IMR-90 (cell line): ENCODE measurements at regions not wholly inside any gene's neighbourhood (a gene's known extent, or its start where the extent isn't known, plus 50 kb on each side); places are given as distances from the start of the nearest gene placed in this dataset.

Experiments used
- ATAC-seq: fragments of 200-7000 bp; cut with Tn5 transposase; 2 replicates; pipeline ENCODE4 v1.9.1; 2020; ENCODE audit warnings: low read depth, mild to moderate bottlenecking, moderate library complexity
- BruUV-seq: library from RNA; stranded (reverse); fragments of 400-500 nt; replicated peaks from 2 replicates; lab custom pipeline; 2021; lab: Mats Ljungman, UMichigan
- CTCF ChIA-PET: fragments of 300-600 bp; formaldehyde crosslinking; extraction: SDS; loops from one replicate; lab custom pipeline; 2021; ENCODE audit warnings: antibody characterized with exemption; lab: Yijun Ruan, JAX
- POLR2A ChIA-PET: fragments of 300-600 bp; sonication (Branson Sonifier 250); formaldehyde crosslinking; loops from one replicate; lab custom pipeline; 2022; ENCODE audit warnings: antibody characterized with exemption; ENCODE audit not compliant: unreplicated experiment; lab: Charles Lee
- DNase-seq: peaks from one replicate; pipeline ENCODE4 v3.0.0; 2013
- H2AFZ ChIP-seq: replicated peaks from 2 replicates; pipeline ENCODE3; 2013; ENCODE audit warnings: low read length, mild to moderate bottlenecking; ENCODE audit not compliant: poor library complexity
- H2AK5ac ChIP-seq: 2 replicates; pipeline ENCODE4 v1.6.1; 2013; ENCODE audit warnings: low read depth, low read length, inconsistent platforms
- H2AK9ac ChIP-seq: replicated peaks from 2 replicates; pipeline ENCODE3; 2013; ENCODE audit warnings: mild to moderate bottlenecking, low read depth, low read length, moderate library complexity; ENCODE audit not compliant: poor library complexity
- H2BK120ac ChIP-seq: 2 replicates; pipeline ENCODE4 v1.6.1; 2013; ENCODE audit warnings: low read depth, low read length, inconsistent platforms
- H2BK15ac ChIP-seq: 3 replicates; pipeline ENCODE4 v1.6.1; 2013; ENCODE audit warnings: low read depth, low read length, inconsistent platforms
- H2BK20ac ChIP-seq: 2 replicates; pipeline ENCODE4 v1.6.1; 2013; ENCODE audit warnings: low read depth, mild to moderate bottlenecking, inconsistent platforms, low read length, moderate library complexity
- H2BK5ac ChIP-seq: 2 replicates; pipeline ENCODE4 v1.6.1; 2013; ENCODE audit warnings: mild to moderate bottlenecking, low read depth, low read length, inconsistent platforms; ENCODE audit not compliant: poor library complexity, severe bottlenecking
- H3K14ac ChIP-seq: replicated peaks from 2 replicates; pipeline ENCODE4 v1.6.1; 2013; ENCODE audit warnings: low read depth, low read length, inconsistent platforms
- H3K18ac ChIP-seq: 2 replicates; pipeline ENCODE4 v1.6.1; 2013; ENCODE audit warnings: low read depth, low read length, control low read depth
- H3K23ac ChIP-seq: 2 replicates; pipeline ENCODE4 v1.6.1; 2013; ENCODE audit warnings: low read depth, low read length, inconsistent platforms
- H3K27ac ChIP-seq: 2 replicates; pipeline ENCODE4 v1.5.1; 2013; ENCODE audit warnings: mild to moderate bottlenecking, control low read depth, low read length; ENCODE audit not compliant: insufficient read depth
- H3K27me3 ChIP-seq: 2 replicates; pipeline ENCODE4 v1.6.1; 2013; ENCODE audit warnings: low read length; ENCODE audit not compliant: control insufficient read depth, insufficient read depth
- H3K36me3 ChIP-seq: 2 replicates; pipeline ENCODE4 v1.6.1; 2013; ENCODE audit warnings: low read length, mixed read lengths; ENCODE audit not compliant: control insufficient read depth, insufficient read depth
- H3K4ac ChIP-seq: 2 replicates; pipeline ENCODE4 v1.6.1; 2013; ENCODE audit warnings: low read depth, low read length, inconsistent platforms
- H3K4me1 ChIP-seq: 2 replicates; pipeline ENCODE4 v1.6.1; 2013; ENCODE audit warnings: low read length, mixed read lengths; ENCODE audit not compliant: control insufficient read depth, insufficient read depth
- H3K4me2 ChIP-seq: 2 replicates; pipeline ENCODE4 v1.6.1; 2013; ENCODE audit warnings: low read depth, mild to moderate bottlenecking, control low read depth, low read length, moderate library complexity
- H3K4me3 ChIP-seq: 2 replicates; pipeline ENCODE4 v1.5.1; 2013; ENCODE audit warnings: low read depth, mild to moderate bottlenecking, control low read depth, low read length, moderate library complexity; ENCODE audit not compliant: insufficient read depth
- H3K56ac ChIP-seq: 2 replicates; pipeline ENCODE4 v1.6.1; 2013; ENCODE audit warnings: low read length, inconsistent platforms; ENCODE audit not compliant: insufficient read depth; ENCODE audit errors: extremely low read depth
- H3K79me1 ChIP-seq, 2 experiments: 2 replicates each; pipeline ENCODE4 v1.6.1; 2013; ENCODE audit warnings: low read length in 2 of 2, inconsistent platforms in 1 of 2, low read depth in 1 of 2
- H3K9ac ChIP-seq: 2 replicates; pipeline ENCODE4 v1.6.1; 2013; ENCODE audit warnings: low read depth, low read length, control low read depth
- H3K9me1 ChIP-seq: 2 replicates; pipeline ENCODE4 v1.6.1; 2013; ENCODE audit warnings: low read length, inconsistent platforms; ENCODE audit not compliant: insufficient read depth
- H3K9me3 ChIP-seq: 2 replicates; pipeline ENCODE4 v1.6.1; 2013; ENCODE audit warnings: low read length; ENCODE audit not compliant: control insufficient read depth, insufficient read depth
- H4K20me1 ChIP-seq: 2 replicates; pipeline ENCODE4 v1.6.1; 2013; ENCODE audit warnings: low read length, inconsistent platforms; ENCODE audit not compliant: insufficient read depth
- H4K5ac ChIP-seq: 2 replicates; pipeline ENCODE4 v1.6.1; 2013; ENCODE audit warnings: mild to moderate bottlenecking, low read depth, low read length, control low read depth
- H4K8ac ChIP-seq, 2 experiments: 2 replicates each; pipeline ENCODE4 v1.6.1; 2013; ENCODE audit warnings: low read depth in 2 of 2, low read length in 2 of 2, control low read depth in 1 of 2, inconsistent platforms in 1 of 2
- H4K91ac ChIP-seq: 2 replicates; pipeline ENCODE4 v1.6.1; 2013; ENCODE audit warnings: low read depth, low read length, inconsistent platforms; ENCODE audit not compliant: insufficient read depth
- BHLHE40 ChIP-seq: fragments of 150-350 bp; IDR thresholded peaks from 2 replicates; pipeline ENCODE4 v1.6.1; 2016; ENCODE audit warnings: mild to moderate bottlenecking, low read depth, low read length
- CEBPB ChIP-seq: IDR thresholded peaks from 2 replicates; pipeline ENCODE4 v1.6.1; 2012; ENCODE audit warnings: low read depth, low read length, improper control_type of control experiment
- CHD1 ChIP-seq: IDR thresholded peaks from 2 replicates; pipeline ENCODE4 v1.6.1; 2012; ENCODE audit warnings: low read depth, low read length, improper control_type of control experiment
- CTCF ChIP-seq: conservative IDR thresholded peaks from 2 replicates; pipeline ENCODE4 v1.5.1; 2012; ENCODE audit warnings: mild to moderate bottlenecking, low read depth, low read length, improper control_type of control experiment
- ELK1 ChIP-seq: fragments of 150-350 bp; IDR thresholded peaks from 2 replicates; pipeline ENCODE4 v1.6.1; 2016; ENCODE audit warnings: low read depth, mild to moderate bottlenecking, low read length, moderate library complexity, borderline replicate concordance
- FOS ChIP-seq: fragments of 150-350 bp; IDR thresholded peaks from 2 replicates; pipeline ENCODE4 v1.6.1; 2016; ENCODE audit warnings: low read depth, low read length
- MAFK ChIP-seq: IDR thresholded peaks from 2 replicates; pipeline ENCODE4 v1.6.1; 2012; ENCODE audit warnings: low read depth, low read length, improper control_type of control experiment
- MAZ ChIP-seq: IDR thresholded peaks from 2 replicates; pipeline ENCODE4 v1.6.1; 2012; ENCODE audit warnings: low read depth, mild to moderate bottlenecking, low read length, improper control_type of control experiment, moderate library complexity, borderline replicate concordance
- MXI1 ChIP-seq: IDR thresholded peaks from 2 replicates; pipeline ENCODE4 v1.6.1; 2012; ENCODE audit warnings: low read depth, mild to moderate bottlenecking, low read length, moderate library complexity, borderline replicate concordance
- NFE2L2 ChIP-seq: fragments of 150-350 bp; IDR thresholded peaks from 2 replicates; pipeline ENCODE4 v1.6.1; 2016; ENCODE audit warnings: low read depth, mild to moderate bottlenecking, low read length
- POLR2A ChIP-seq: IDR thresholded peaks from 2 replicates; pipeline ENCODE4 v1.6.1; 2012; ENCODE audit warnings: mild to moderate bottlenecking, low read depth, low read length
- RAD21 ChIP-seq: IDR thresholded peaks from 2 replicates; pipeline ENCODE4 v1.6.1; 2012; ENCODE audit warnings: low read length, improper control_type of control experiment
- RCOR1 ChIP-seq: IDR thresholded peaks from 2 replicates; pipeline ENCODE4 v1.6.1; 2012; ENCODE audit warnings: mild to moderate bottlenecking, low read length, improper control_type of control experiment; ENCODE audit not compliant: insufficient replicate concordance
- RFX5 ChIP-seq: IDR thresholded peaks from 2 replicates; pipeline ENCODE4 v1.8.0; 2012; ENCODE audit warnings: low read depth, mild to moderate bottlenecking, low read length, moderate library complexity
- SMC3 ChIP-seq: fragments of 150-350 bp; IDR thresholded peaks from 2 replicates; pipeline ENCODE4 v1.6.1; 2016; ENCODE audit warnings: low read depth, mild to moderate bottlenecking, antibody characterized with exemption, low read length, moderate library complexity
- USF2 ChIP-seq: fragments of 150-350 bp; IDR thresholded peaks from 2 replicates; pipeline ENCODE4 v1.6.1; 2017; ENCODE audit warnings: mild to moderate bottlenecking, antibody characterized with exemption, low read length, low read depth
- WGBS, 2 experiments: methylation state at CpG; one replicate each; pipeline versions ENCODE4 v1.1.5 to v1.1.7; 2013; ENCODE audit warnings: missing lambda C conversion rate in 2 of 2; ENCODE audit not compliant: insufficient read length in 1 of 2; ENCODE audit errors: extremely low coverage in 2 of 2; 5-methylcytosine and 5-hydroxymethylcytosine counted together
- dilution Hi-C: fragments of 300-500 bp; cut with HindIII; formaldehyde crosslinking; loops from one replicate; pipeline ENCODE4 v1.14.3; 2018; ENCODE audit warnings: low sequenced_read_pairs; ENCODE audit not compliant: unreplicated experiment
- in situ Hi-C: fragments of 300-500 bp; cut with MboI; formaldehyde crosslinking; loops from 3 replicates; pipeline ENCODE4 v1.14.3; 2019; ENCODE audit warnings: low sequenced_read_pairs, inconsistent platforms, mixed read lengths
- intact Hi-C: fragments of 100-400 bp; cut with micrococcal nuclease; formaldehyde crosslinking; loops from 2 replicates; pipeline ENCODE4 v1.10.0; 2022

- Histone ChIP-seq H3K18ac (no peak overlapping the region), H3K27me3 (peaks cover 39% of the 10 kb centered on the region), H2BK20ac (no peak overlapping the region), H2BK15ac (no peak overlapping the region), H3K9me3 (no peaks in the 10 kb centered on the region), H3K23ac (no peak overlapping the region), H3K36me3 (no peaks in the 10 kb centered on the region), H3K4me3 (no peak overlapping the region), H2BK5ac (no peak overlapping the region), H2AK9ac (no peak overlapping the region), H3K9ac (no peak overlapping the region), H4K91ac (no peak overlapping the region), H3K79me1 (no peaks in the 10 kb centered on the region), H4K8ac (no peak overlapping the region), H2BK120ac (no peak overlapping the region), H4K5ac (no peak overlapping the region), H3K4me2 (no peak overlapping the region), H3K4ac (no peak overlapping the region), H3K56ac (no peak overlapping the region), H4K20me1 (no peaks in the 10 kb centered on the region), H2AK5ac (no peak overlapping the region), H3K14ac (no peak overlapping the region), H3K4me1 (no peaks in the 10 kb centered on the region), H3K27ac (no peak overlapping the region), H2AFZ (no peak overlapping the region), H3K9me1 (no peaks in the 10 kb centered on the region)
- CTCF ChIA-PET, result no interaction called here
- DNase-seq (no peak), ATAC-seq (no peak)
- dilution Hi-C loops, result no loop called here
- POLR2A ChIA-PET, result no interaction called here
- no TSS peak for BruUV-seq
- TF ChIP-seq RFX5 (no peak), RCOR1 (no peak), USF2 (no peak), CEBPB (no peak), CHD1 (no peak), POLR2A (no peak), ELK1 (no peak), RAD21 (no peak), CTCF (no peak), SMC3 (no peak), MXI1 (no peak), FOS (no peak), NFE2L2 (no peak), BHLHE40 (no peak), MAZ (no peak), MAFK (no peak)
- intact Hi-C loops, result no loop called here
- no CpG with 5 or more reads among the region's 2 CpGs for WGBS, 2 experiments
- in situ Hi-C loops, result no loop called here
Measured at GRCh38 chr9:38214432-38214831, 145.4 kb upstream of the SHB start.
